ENCODE measurements at regions not wholly inside any gene's neighbourhood (a gene's known extent, or its start where the extent isn't known, plus 50 kb on each side); places are given as distances from the start of the nearest gene placed in this dataset.

- Histone ChIP-seq H3K79me2 (ENCODE audit: insufficient read depth, low read length) (no peaks in the 10 kb centered on the region), H3K27ac (ENCODE audit: low read length) (no peak overlapping the region), H3K9me3 (ENCODE audit: insufficient read depth, low read length, severe bottlenecking) (peaks cover 9% of the 10 kb centered on the region), H3K4me1 (ENCODE audit: insufficient read depth, low read length) (no peaks in the 10 kb centered on the region), H3K4me2 (ENCODE audit: insufficient read depth, low read length) (no peak overlapping the region), H3K4me3 (ENCODE audit: low read depth in 1 of 2, low read length in 2 of 2) (no peak overlapping the region), H3K27me3 (ENCODE audit: insufficient read depth, low read length, poor library complexity) (no peaks in the 10 kb centered on the region), H4K20me1 (ENCODE audit: insufficient read depth, low read length) (no peaks in the 10 kb centered on the region; the same call in 1 of the 2 replicates), H3K36me3 (ENCODE audit: insufficient read depth, low read length) (no peaks in the 10 kb centered on the region), H2AFZ (ENCODE audit: low read depth, low read length) (no peak overlapping the region), H3K9ac (ENCODE audit: low read depth, low read length) (no peak overlapping the region)
- DNase-seq (no peak), ATAC-seq (ENCODE audit: insufficient read depth, low read depth) (no peak)
- TF ChIP-seq CTCF (IDR thresholded peaks at IDR 0.05; ENCODE audit: borderline replicate concordance, extremely low read depth, low read length, poor library complexity, severe bottlenecking), result no peak
- TF ChIP-seq EZH2 (IDR thresholded peaks at IDR 0.05; ENCODE audit: borderline replicate concordance, low read depth, low read length, severe bottlenecking), result no peak
Observed at GRCh38 chr11:70509476-70509875, 111.1 kb downstream of the CTTN start.

- ATAC-seq (ENCODE audit: insufficient read depth, low read depth), result no peak
- H4K20me1 ChIP-seq (ENCODE audit: insufficient read depth, low read length), result no peaks in the 10 kb centered on the region; the same call in 1 of the 2 replicates
- H3K9ac ChIP-seq (ENCODE audit: low read depth, low read length), result no peak overlapping the region
- no peak for DNase-seq
- H3K4me3 ChIP-seq (ENCODE audit: low read depth in 1 of 2, low read length in 2 of 2), result no peak overlapping the region
- no peak overlapping the region for H2AFZ ChIP-seq (ENCODE audit: low read depth, low read length)
- peaks cover 9% of the 10 kb centered on the region for H3K9me3 ChIP-seq (ENCODE audit: insufficient read depth, low read length, severe bottlenecking)
- TF ChIP-seq CTCF (IDR thresholded peaks at IDR 0.05; ENCODE audit: borderline replicate concordance, extremely low read depth, low read length, poor library complexity, severe bottlenecking), result no peak
- no peak for TF ChIP-seq EZH2 (IDR thresholded peaks at IDR 0.05; ENCODE audit: borderline replicate concordance, low read depth, low read length, severe bottlenecking)
- H3K36me3 ChIP-seq (ENCODE audit: insufficient read depth, low read length), result no peaks in the 10 kb centered on the region
- H3K27ac ChIP-seq (ENCODE audit: low read length), result no peak overlapping the region
- H3K79me2 ChIP-seq (ENCODE audit: insufficient read depth, low read length), result no peaks in the 10 kb centered on the region
- no peak overlapping the region for H3K4me2 ChIP-seq (ENCODE audit: insufficient read depth, low read length)
- H3K4me1 ChIP-seq (ENCODE audit: insufficient read depth, low read length), result no peaks in the 10 kb centered on the region
- H3K27me3 ChIP-seq (ENCODE audit: insufficient read depth, low read length, poor library complexity), result no peaks in the 10 kb centered on the region
Observed at GRCh38 chr11:70510106-70510505, 111.8 kb downstream of the CTTN start.

GRCh38 chr11:70510571-70510970 lies 112.2 kb downstream of the CTTN start:
- H3K36me3 ChIP-seq (ENCODE audit: insufficient read depth, low read length), result no peaks in the 10 kb centered on the region
- ATAC-seq (ENCODE audit: insufficient read depth, low read depth), result no peak
- TF ChIP-seq CTCF (IDR thresholded peaks at IDR 0.05; ENCODE audit: borderline replicate concordance, extremely low read depth, low read length, poor library complexity, severe bottlenecking), result no peak
- no peak for TF ChIP-seq EZH2 (IDR thresholded peaks at IDR 0.05; ENCODE audit: borderline replicate concordance, low read depth, low read length, severe bottlenecking)

GRCh38 chr11:70511345-70511744 lies 113.0 kb downstream of the CTTN start:
- H3K9ac ChIP-seq (ENCODE audit: low read depth, low read length), result no peak overlapping the region
- no peaks in the 10 kb centered on the region for H3K27me3 ChIP-seq (ENCODE audit: insufficient read depth, low read length, poor library complexity)
- no peaks in the 10 kb centered on the region for H3K4me1 ChIP-seq (ENCODE audit: insufficient read depth, low read length)
- no peaks in the 10 kb centered on the region for H4K20me1 ChIP-seq (ENCODE audit: insufficient read depth, low read length)
- no peak overlapping the region for H3K4me3 ChIP-seq (ENCODE audit: low read depth in 1 of 2, low read length in 2 of 2)
- no peak for ATAC-seq (ENCODE audit: insufficient read depth, low read depth)
- H3K36me3 ChIP-seq (ENCODE audit: insufficient read depth, low read length), result no peaks in the 10 kb centered on the region
- TF ChIP-seq CTCF (IDR thresholded peaks at IDR 0.05; ENCODE audit: borderline replicate concordance, extremely low read depth, low read length, poor library complexity, severe bottlenecking), result no peak
- TF ChIP-seq EZH2 (IDR thresholded peaks at IDR 0.05; ENCODE audit: borderline replicate concordance, low read depth, low read length, severe bottlenecking), result no peak
- H3K9me3 ChIP-seq (ENCODE audit: insufficient read depth, low read length, severe bottlenecking), result peaks cover 9% of the 10 kb centered on the region
- no peak overlapping the region for H2AFZ ChIP-seq (ENCODE audit: low read depth, low read length)
- no peaks in the 10 kb centered on the region for H3K79me2 ChIP-seq (ENCODE audit: insufficient read depth, low read length)
- H3K27ac ChIP-seq (ENCODE audit: low read length), result no peak overlapping the region
- no peak for DNase-seq
- no peak overlapping the region for H3K4me2 ChIP-seq (ENCODE audit: insufficient read depth, low read length)

More at GRCh38 chr11:70510571-70510970, 112.2 kb downstream of the CTTN start:
- no peak overlapping the region for H3K9ac ChIP-seq (ENCODE audit: low read depth, low read length)
- H4K20me1 ChIP-seq (ENCODE audit: insufficient read depth, low read length), result no peaks in the 10 kb centered on the region; the same call in 1 of the 2 replicates
- no peaks in the 10 kb centered on the region for H3K27me3 ChIP-seq (ENCODE audit: insufficient read depth, low read length, poor library complexity)
- no peak for DNase-seq
- H3K4me1 ChIP-seq (ENCODE audit: insufficient read depth, low read length), result no peaks in the 10 kb centered on the region
- H3K27ac ChIP-seq (ENCODE audit: low read length), result no peak overlapping the region
- H3K4me3 ChIP-seq (ENCODE audit: low read depth in 1 of 2, low read length in 2 of 2), result no peak overlapping the region
- no peaks in the 10 kb centered on the region for H3K79me2 ChIP-seq (ENCODE audit: insufficient read depth, low read length)
- H2AFZ ChIP-seq (ENCODE audit: low read depth, low read length), result no peak overlapping the region
- H3K9me3 ChIP-seq (ENCODE audit: insufficient read depth, low read length, severe bottlenecking), result peaks cover 9% of the 10 kb centered on the region
- H3K4me2 ChIP-seq (ENCODE audit: insufficient read depth, low read length), result no peak overlapping the region
